Tibial nerve (tissue), 3 donors: ENCODE measurements at regions not wholly inside any gene's neighbourhood (a gene's known extent, or its start where the extent isn't known, plus 50 kb on each side); places are given as distances from the start of the nearest gene placed in this dataset.

Source experiments
- POLR2A ChIP-seq, 2 donors: fragments of 450-650 bp; IDR thresholded peaks; one replicate each; pipeline ENCODE4 v1.6.1; 2017; ENCODE audit warnings: antibody characterized with exemption in 2 of 2, mild to moderate bottlenecking in 2 of 2, moderate library complexity in 2 of 2
- TF ChIP-seq, protein P1 (sequence below), 5 experiments: fragments of 200-600 bp in 3 of 5; fragments of 450-650 bp in 2 of 5; sonication (generic) in 3 of 5; IDR thresholded peaks; one replicate each; pipeline ENCODE4 v1.5.1; 2016 to 2019; ENCODE audit warnings: antibody characterized with exemption in 5 of 5, mild to moderate bottlenecking in 3 of 5, moderate library complexity in 2 of 5

DNA sequence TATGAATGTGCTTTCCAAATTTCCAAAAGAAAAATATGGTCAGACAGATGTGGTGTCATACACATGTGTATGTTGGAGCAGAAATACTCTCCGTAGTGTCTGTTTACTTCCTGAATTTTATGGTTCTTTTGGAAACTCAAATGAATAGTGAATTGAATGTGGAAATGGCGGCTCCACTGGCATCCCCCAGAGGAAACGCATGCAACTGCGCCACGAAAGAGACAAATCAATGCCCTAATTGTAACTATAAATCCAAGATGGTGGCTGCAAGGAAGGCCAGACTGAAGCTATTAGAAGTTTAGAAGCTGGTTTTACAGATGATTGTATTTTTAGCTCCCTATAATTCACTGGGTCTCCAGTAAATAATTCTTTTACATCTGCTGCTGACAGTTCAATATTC lies 246.7 kb downstream of the FGFR2 start:
- TF ChIP-seq, protein P1, sequence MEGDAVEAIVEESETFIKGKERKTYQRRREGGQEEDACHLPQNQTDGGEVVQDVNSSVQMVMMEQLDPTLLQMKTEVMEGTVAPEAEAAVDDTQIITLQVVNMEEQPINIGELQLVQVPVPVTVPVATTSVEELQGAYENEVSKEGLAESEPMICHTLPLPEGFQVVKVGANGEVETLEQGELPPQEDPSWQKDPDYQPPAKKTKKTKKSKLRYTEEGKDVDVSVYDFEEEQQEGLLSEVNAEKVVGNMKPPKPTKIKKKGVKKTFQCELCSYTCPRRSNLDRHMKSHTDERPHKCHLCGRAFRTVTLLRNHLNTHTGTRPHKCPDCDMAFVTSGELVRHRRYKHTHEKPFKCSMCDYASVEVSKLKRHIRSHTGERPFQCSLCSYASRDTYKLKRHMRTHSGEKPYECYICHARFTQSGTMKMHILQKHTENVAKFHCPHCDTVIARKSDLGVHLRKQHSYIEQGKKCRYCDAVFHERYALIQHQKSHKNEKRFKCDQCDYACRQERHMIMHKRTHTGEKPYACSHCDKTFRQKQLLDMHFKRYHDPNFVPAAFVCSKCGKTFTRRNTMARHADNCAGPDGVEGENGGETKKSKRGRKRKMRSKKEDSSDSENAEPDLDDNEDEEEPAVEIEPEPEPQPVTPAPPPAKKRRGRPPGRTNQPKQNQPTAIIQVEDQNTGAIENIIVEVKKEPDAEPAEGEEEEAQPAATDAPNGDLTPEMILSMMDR (IDR thresholded peaks at IDR 0.05), result no peak
- no peak for TF ChIP-seq POLR2A (IDR thresholded peaks at IDR 0.05)
